ENCODE measurements at regions not wholly inside any gene's neighbourhood (a gene's known extent, or its start where the extent isn't known, plus 50 kb on each side); places are given as distances from the start of the nearest gene placed in this dataset.

DNA sequence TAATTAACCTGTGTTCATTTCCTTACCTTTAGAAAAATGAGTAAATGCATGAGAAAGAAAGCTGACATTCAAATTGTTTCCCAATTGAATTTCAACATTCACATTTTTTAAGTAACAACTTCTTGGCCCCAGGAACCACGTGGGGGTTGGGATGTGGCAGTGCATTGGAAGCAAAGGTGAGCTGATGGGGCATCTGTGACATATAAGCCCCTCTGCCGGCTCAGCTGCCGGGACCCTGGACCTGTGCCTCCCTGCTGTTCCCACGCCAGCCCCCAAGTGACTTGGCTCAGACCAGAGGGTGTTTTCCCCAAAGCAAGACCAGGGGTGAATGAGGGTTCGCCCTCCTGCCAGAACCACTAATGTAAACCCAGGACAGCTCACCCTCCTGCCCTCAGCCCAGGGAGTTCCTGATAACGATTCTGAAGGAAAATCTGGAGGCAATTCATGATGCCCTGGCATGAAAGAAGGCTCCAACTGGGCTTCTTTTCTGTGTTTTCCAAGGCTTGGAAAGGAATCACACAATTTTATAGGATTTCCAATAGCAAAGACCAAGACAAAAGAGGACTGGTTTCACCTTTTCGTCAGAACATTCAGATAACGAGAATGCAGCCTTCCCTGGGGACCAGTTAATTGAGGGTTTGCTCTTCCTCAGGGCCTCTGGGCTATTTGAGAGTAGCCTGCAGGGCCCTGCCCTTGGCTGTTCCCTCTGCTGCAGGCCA lies 193.2 kb upstream of the TWIST2 start:
- Histone ChIP-seq H3K27ac (no peak overlapping the region; a peak in 1 of 6 replicates), H3K9me3 (peaks cover 7% of the 10 kb centered on the region; the same call in 2 of the 3 replicates), H3K4me2 (no peak overlapping the region), H3K4me1 (no peaks in the 10 kb centered on the region), H3K4me3 (no peak overlapping the region)
- FAIRE-seq = no peak
- TF ChIP-seq RFX5 (IDR thresholded peaks at IDR 0.05) = no peak
- no peak for ATAC-seq
- ChIA-PET POLR2A (no interaction called here), CTCF (no interaction called here)
- no peak for DNase-seq (ENCODE audit: low read depth in 1 of 2, low spot score in 1 of 2)
- WGBS (ENCODE audit: missing lambda C conversion rate) = 77% methylated on average over 8 of the region's 8 CpGs

DNA sequence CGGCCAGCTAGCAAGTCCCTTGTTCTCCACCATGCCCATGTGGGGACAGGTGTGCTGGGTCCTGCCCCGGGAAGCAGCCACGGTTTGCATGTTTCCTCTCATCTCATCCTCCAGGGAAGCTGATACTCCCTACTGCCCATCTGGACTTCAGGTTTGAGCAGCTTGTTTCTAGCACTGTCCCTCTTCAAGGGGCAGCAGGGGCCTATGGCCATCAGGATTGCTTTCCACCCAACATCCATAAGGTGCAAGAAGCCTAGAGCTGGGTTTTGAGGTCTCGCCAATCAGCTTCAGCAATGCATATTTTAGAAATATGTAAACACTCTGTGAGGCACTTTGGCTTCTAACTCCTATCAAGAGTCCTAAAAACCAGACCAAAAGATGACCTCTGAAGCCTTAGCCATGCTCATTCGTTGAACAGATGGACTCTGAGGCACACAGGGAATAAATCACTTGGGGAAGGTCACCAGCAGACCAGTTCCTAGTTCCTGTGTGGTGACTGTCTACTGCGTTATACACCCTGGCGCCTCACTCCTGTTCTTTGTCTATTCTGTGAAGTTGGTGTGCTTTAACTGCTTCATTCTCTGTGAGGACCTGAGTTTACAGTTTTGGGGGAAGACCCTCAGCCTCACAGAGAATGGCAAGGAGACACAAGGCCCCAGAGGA lies 192.6 kb upstream of the TWIST2 start:
- Histone ChIP-seq H3K9me3 (peaks cover 7% of the 10 kb centered on the region; the same call in 2 of the 3 replicates), H3K4me2 (no peak overlapping the region), H3K4me1 (no peaks in the 10 kb centered on the region), H3K4me3 (no peak overlapping the region), H3K27ac (no peak overlapping the region)
- no peak for TF ChIP-seq TP53 (CRISPR knock-in tag; IDR thresholded peaks at IDR 0.05)
- no peak for TF ChIP-seq BCL3 (IDR thresholded peaks at IDR 0.05)
- no peak for TF ChIP-seq EHMT2 (IDR thresholded peaks at IDR 0.05; ENCODE audit: low read depth)
- TF ChIP-seq KDM1A (IDR thresholded peaks at IDR 0.05; ENCODE audit: low read depth) = no peak
- no peak for TF ChIP-seq HOXB13 (CRISPR knock-in tag; IDR thresholded peaks at IDR 0.05; ENCODE audit: low read depth)
- TF ChIP-seq ELK1 (IDR thresholded peaks at IDR 0.05; ENCODE audit: low read depth, low read length) = no peak
- TF ChIP-seq CTCF (IDR thresholded peaks at IDR 0.05) = no peak
- no peak for TF ChIP-seq POLR2A (IDR thresholded peaks at IDR 0.05; ENCODE audit: low read length)
- TF ChIP-seq, protein P1, sequence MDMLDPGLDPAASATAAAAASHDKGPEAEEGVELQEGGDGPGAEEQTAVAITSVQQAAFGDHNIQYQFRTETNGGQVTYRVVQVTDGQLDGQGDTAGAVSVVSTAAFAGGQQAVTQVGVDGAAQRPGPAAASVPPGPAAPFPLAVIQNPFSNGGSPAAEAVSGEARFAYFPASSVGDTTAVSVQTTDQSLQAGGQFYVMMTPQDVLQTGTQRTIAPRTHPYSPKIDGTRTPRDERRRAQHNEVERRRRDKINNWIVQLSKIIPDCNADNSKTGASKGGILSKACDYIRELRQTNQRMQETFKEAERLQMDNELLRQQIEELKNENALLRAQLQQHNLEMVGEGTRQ (IDR thresholded peaks at IDR 0.05) = no peak
- TF ChIP-seq SREBF2 (IDR thresholded peaks at IDR 0.05) = no peak
- no peak for DNase-seq (ENCODE audit: low read depth in 1 of 2, low spot score in 1 of 2)
- ChIA-PET POLR2A (no interaction called here), CTCF (interaction anchor here (0.5 kb wide), 1 partner anchor 642 kb away, joined by 3 read pairs; no protein-coding TSS in a partner anchor)
- no peak; a peak in 1 of 6 replicates for ATAC-seq
- 59% methylated on average over 7 of the region's 7 CpGs for WGBS (ENCODE audit: missing lambda C conversion rate)
- no peak for FAIRE-seq

- no peak overlapping the region for H3K4me3 ChIP-seq
- CTCF ChIA-PET = interaction anchor here (1.9 kb wide), 1 partner anchor 129 kb away, joined by 5 read pairs; no protein-coding TSS in a partner anchor
- peaks cover 9% of the 10 kb centered on the region; the same call in 2 of the 3 replicates for H3K9me3 ChIP-seq
- POLR2A ChIA-PET = no interaction called here
- ATAC-seq = no peak
- H3K27ac ChIP-seq = no peak overlapping the region
- 52% methylated on average over 8 of the region's 8 CpGs for WGBS (ENCODE audit: missing lambda C conversion rate)
- H3K4me2 ChIP-seq = no peak overlapping the region
- no peaks in the 10 kb centered on the region for H3K4me1 ChIP-seq
- no peak for DNase-seq (ENCODE audit: low read depth in 1 of 2, low spot score in 1 of 2)
- no peak for FAIRE-seq
- TF ChIP-seq NR3C1 (IDR thresholded peaks at IDR 0.05) (no peak), CEBPB (IDR thresholded peaks at IDR 0.05) (0 out of 4 replicates have a peak, but pooled peaks of 1 of the 2 experiments have one; percentile 6)
These were observed 191.7 kb upstream of the TWIST2 start for GRCh38 chr2:238655974-238656722.

Data from A549 (cell line).